Muscle of back (tissue), 3 donors: ENCODE measurements at regions not wholly inside any gene's neighbourhood (a gene's known extent, or its start where the extent isn't known, plus 50 kb on each side); places are given as distances from the start of the nearest gene placed in this dataset.

Experiments
- DNase-seq, 3 donors: peaks; one replicate each; pipeline versions ENCODE4 v3.0.0 to v3.0.0-alpha.2; 2013

DNA sequence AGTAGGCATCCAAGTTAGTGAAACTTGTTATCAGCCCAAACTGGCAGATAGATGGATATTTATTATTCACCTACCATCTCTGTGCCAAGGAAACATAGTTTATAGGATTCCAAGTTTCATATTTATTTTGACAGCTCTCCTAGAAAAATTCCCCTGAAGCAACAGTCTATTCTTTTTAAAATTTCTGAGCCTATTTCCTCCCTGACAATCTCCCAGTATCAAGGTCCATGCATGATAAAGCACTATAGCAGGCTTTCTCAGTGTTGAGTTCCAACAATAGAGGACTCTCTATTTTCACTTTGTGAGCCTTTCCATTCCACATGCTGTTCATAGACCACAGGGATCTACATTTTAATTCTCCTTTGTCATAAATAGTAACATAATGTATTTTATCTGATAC is 312.6 kb downstream of the SLITRK6 start:
- no peak for DNase-seq

DNA sequence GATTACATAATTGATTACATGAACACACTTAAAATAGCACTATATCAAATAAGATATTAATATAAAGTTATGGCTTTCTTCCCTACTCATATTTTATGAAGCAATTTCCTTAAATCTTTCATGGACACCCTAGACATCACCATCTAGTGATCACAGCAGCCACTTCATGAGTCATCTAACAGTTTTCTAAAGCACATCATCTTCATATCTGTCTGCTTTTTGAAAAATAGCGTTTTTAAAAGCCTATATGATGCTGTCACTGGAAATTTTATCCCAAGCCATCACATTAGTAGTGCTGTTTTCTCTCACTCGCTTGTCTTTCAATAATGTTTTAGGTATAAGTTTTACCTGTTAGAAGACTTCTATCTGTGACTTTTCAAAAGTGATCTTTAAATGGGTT is 326.1 kb downstream of the SLITRK6 start:
- no peak for DNase-seq

DNA sequence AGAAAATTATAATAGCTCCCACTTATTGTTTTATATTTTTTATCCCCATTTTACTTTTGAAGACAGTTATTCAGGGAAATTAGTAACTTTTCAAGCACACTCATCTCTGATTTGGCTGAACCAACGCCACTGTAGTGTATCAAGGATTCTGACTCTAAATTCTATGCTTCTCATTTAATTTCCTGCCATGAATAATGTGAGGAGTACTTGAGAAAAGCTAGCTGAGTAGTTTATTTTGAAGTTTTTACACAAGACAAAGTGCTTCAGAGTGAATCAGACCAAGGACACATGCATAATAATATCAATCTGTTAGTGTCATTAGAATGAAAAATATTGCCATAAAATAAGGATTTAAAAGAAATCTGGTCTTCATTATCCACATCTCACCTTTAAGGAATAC is 329.9 kb downstream of the SLITRK6 start:
- no peak for DNase-seq

GRCh38 chr13:85462792-85463425 is 336.3 kb downstream of the SLITRK6 start:
- DNase-seq = no peak

- DNase-seq = peak in 2 of 3 donors; percentile 13 to 14
Measured at GRCh38 chr13:85461621-85462020, 337.6 kb downstream of the SLITRK6 start.

GRCh38 chr13:85445534-85445933 is 353.7 kb downstream of the SLITRK6 start:
- DNase-seq = no peak

DNA sequence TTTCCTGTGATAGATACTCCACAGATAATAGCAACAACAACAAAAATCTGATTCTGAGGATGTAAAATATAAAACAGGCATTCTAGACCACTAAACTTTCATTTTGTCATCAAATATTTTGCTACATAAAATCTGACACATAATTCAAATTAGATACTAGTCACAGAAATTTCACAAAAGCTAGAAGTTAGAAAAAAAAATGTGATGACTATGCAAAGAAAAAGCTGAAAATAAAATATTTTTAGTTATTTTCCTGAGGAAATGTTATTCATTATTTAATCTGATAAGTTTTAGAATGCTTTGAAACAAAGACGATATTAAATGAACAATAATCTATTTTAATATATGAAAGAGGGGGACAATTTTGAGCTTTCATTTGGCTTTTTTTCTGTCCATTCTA is 357.2 kb downstream of the SLITRK6 start:
- no peak for DNase-seq

DNA sequence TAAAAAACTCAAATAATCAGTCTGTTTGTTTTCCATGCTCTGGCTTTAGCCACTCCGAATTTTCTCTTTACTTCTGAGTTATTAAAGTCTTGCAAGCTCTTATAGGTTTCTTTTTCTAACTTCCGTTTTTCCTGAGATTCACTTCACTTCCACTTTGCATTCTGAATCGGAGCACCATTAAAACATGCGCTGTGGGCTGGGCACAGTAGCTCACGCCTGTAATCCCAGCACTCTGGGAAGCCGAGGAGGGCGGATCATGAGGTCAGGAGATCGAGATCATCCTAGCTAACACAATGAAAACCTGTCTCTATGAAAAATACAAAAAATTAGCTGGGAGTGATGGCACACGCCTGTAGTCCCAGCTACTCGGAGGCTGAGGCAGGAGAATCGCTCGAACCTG is 357.9 kb downstream of the SLITRK6 start:
- no peak for DNase-seq

DNA sequence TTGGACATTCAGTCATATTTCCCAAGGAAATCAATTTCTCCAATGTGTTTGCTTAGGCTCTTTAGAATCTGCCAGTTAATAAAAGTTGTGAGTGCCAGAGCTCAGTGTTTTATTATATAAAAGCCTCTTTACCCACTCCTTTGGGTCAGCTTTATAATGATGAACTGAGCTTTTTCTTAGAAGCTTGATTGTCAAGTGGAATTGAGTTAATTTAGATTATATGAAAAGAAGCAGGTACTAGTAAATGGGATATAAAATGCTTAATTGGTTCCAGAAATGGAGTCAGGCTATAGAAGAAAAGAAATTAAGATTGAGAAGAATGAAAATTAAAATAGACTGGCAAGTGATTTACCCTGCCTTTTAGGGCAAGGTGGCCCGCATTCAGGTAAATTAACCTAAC is 363.2 kb downstream of the SLITRK6 start:
- DNase-seq = no peak

- no peak for DNase-seq
Measured at GRCh38 chr13:85434927-85435326, 364.3 kb downstream of the SLITRK6 start.

GRCh38 chr13:85432881-85433280 is 366.3 kb downstream of the SLITRK6 start:
- DNase-seq = no peak

GRCh38 chr13:85431720-85432119 is 367.5 kb downstream of the SLITRK6 start:
- DNase-seq = no peak

DNA sequence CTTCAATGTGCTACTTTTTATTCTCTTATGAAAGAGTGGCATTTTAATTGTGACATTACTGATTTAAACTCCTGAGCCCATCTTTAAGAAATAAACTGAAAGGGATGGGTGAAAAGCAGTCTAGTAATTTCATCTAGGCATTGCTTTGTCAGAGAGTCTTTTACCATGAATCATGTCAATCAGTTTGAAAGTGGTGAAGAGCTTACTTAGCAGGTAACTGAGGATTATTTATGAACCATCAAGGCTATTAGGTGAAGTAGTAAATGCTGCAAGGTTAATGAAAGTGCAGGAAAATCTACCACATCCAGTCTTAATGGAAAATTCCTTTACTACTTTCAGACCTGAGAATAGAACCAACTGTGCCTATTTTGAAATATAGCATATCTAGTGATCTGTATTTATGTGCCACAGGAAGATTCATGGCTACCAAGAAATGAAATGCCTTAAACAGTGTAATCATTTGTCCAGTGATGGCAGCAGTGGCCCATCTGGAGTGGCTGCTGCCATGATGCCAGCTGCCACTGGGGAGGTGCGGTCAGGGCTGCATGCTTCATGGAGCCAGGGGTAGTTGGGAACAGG is 368.9 kb downstream of the SLITRK6 start:
- DNase-seq = no peak

GRCh38 chr13:85427416-85427815 is 371.8 kb downstream of the SLITRK6 start:
- DNase-seq = peak in 1 of 3 donors; percentile 14

DNA sequence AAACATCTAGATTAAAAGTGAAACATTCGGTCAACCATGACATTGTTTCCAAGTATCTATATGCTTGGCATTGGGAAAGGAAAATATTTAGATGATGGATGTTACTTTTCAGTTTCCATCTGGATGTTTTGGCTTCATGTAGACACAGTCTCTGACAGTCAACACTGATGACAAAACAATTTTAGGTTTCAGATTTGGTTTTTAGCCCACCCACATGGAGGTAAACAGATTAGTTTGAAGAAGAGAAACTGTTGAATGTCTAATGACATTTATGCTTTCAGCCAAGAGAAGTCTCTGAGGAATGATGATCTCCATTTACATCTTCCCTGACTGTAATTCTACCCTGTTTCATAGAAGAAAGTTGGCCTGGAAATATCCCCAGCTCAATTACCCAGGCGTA is 379.1 kb downstream of the SLITRK6 start:
- peak; percentile 72 to 90 (median 74) for DNase-seq

DNA sequence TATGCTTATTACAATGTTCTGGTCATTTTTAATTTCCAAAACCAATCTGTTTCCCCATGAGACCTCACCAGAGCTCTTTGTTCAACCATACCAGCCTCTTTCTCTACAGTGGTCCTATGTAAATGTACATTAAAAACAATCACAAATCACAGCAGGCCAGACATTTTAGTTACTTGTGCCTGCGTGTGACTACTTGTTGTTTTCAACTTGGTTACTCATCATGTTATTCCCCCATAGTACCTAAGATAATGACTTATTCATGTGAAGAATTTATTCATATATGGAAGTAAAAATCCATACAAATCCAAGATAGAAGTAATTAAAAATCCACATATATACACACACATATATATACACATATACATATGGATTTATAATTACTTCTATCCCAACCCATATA is 379.6 kb downstream of the SLITRK6 start:
- peak in 2 of 3 donors; percentile 5 to 44 for DNase-seq

DNA sequence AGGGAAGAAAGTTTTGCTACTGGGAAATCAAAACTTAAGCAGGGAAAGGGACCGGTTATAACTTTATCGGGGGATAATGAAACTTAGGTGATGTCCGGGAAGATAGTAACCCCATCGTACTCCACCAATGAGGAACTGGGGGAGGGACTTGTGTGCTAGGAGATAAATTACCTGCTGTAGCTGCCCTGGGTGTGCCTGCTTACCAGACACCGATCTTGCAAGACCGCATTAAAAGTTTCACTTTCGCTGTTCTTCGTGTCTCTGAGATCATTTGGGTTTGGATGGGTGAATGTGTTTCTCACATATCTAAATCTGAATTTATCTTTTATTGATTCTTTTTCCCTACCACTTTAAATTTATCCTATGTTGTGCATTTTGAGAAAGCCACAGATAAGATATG is 381.4 kb downstream of the SLITRK6 start:
- DNase-seq = no peak

GRCh38 chr13:85413664-85414063 is 385.6 kb downstream of the SLITRK6 start:
- DNase-seq = no peak

DNA sequence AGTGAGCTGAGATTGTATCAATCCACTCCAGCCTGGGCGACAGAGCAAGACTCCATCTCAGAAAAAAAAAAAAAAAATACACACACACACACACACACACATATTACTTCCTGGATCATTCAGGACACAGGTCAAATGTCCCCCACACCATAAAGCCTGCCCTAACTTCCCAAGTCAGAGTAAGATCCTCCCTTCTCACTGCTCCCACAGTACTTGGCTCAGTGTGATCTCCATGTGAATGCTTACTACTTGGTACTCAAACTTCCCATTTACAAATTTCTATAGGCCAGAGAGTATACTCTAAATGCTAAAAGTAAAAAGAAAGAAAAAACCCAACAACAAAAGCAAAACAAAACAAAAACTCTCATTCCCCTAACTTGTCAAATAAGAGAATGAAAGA is 386.8 kb downstream of the SLITRK6 start:
- DNase-seq = no peak

DNA sequence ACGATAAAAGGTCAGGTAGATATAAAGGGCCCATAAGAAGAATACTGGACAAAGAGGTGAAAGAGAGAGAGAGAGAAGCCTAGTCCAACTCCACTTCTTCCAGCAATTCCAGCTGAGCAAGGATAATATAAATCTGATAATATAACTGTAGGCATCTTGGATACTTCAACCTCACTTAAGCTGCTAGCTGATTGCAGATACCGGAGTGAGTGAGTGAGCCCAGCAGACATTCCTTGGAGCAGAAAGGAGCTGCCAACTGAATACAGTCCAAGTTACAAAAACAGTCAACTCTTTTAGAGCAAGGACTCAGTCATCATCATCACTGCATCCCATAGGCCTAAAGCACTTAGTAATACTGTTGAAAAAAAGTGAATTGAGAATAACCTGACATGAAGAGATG is 387.6 kb downstream of the SLITRK6 start:
- peak in 1 of 3 donors; percentile 17 for DNase-seq

DNA sequence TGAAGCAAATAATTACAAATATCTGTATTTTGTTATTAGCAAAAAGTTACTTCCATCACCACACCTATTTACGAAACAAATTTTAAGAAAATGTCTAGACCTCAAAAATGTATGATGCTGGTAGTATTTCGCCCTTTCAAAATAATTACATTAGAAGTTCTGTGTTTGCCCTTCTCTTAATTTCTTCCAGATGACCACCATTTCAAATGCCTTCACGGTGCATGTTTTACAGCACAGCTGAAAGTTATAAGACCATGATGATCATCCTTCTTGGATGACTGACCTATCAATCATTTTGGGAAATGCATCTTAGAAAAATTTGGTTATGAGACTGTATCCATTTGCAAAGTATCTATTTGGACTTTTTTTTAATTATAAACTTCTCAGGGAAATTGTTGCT is 390.8 kb downstream of the SLITRK6 start:
- no peak for DNase-seq

- no peak for DNase-seq
Measured at GRCh38 chr13:85406269-85406975, 392.8 kb downstream of the SLITRK6 start.

- DNase-seq = no peak
Measured at GRCh38 chr13:85405316-85405897, 393.8 kb downstream of the SLITRK6 start.
